ENCODE measurements at regions not wholly inside any gene's neighbourhood (a gene's known extent, or its start where the extent isn't known, plus 50 kb on each side); places are given as distances from the start of the nearest gene placed in this dataset.

- Histone ChIP-seq H3K27me3 (ENCODE audit: control insufficient read depth, extremely low read depth, insufficient read depth, low read length) (no peaks in the 10 kb centered on the region), H3K4me2 (ENCODE audit: control insufficient read depth, extremely low read depth, insufficient read depth, low read depth, low read length) (no peak overlapping the region), H3K9me3 (ENCODE audit: control insufficient read depth, low read depth, low read length) (no peaks in the 10 kb centered on the region), H3K9ac (ENCODE audit: control insufficient read depth, extremely low read depth, insufficient read depth, low read length) (no peak overlapping the region), H3K36me3 (ENCODE audit: control insufficient read depth in 2 of 2, extremely low read depth in 1 of 2, insufficient read depth in 2 of 2, low read length in 2 of 2) (no peaks in the 10 kb centered on the region), H3K79me2 (ENCODE audit: control insufficient read depth, insufficient read depth, low read length) (no peaks in the 10 kb centered on the region), H2AFZ (ENCODE audit: control insufficient read depth, low read length) (no peak overlapping the region), H3K4me1 (ENCODE audit: control insufficient read depth, extremely low read depth, insufficient read depth, low read length) (no peaks in the 10 kb centered on the region), H3K27ac (ENCODE audit: control insufficient read depth, insufficient read depth, low read length) (no peak overlapping the region), H3K9me1 (ENCODE audit: control insufficient read depth, extremely low read depth, insufficient read depth, low read length) (no peaks in the 10 kb centered on the region), H4K20me1 (ENCODE audit: control insufficient read depth, extremely low read depth, insufficient read depth, low read length) (no peaks in the 10 kb centered on the region), H3K4me3 (ENCODE audit: control insufficient read depth in 2 of 3, extremely low read depth in 1 of 3, insufficient read depth in 2 of 3, low read depth in 1 of 3, low read length in 3 of 3) (no peak overlapping the region)
- DNase-seq (ENCODE audit: low read depth, low spot score) (no peak), FAIRE-seq (no peak)
- TF ChIP-seq CTCF (optimal IDR thresholded peaks at IDR 0.05 in 1 of 3, IDR thresholded peaks at IDR 0.05 in 1 of 3, conservative IDR thresholded peaks at IDR 0.05 in 1 of 3; ENCODE audit: extremely low read depth in 1 of 3, insufficient read depth in 2 of 3, low read length in 3 of 3): no peak
- dilution Hi-C loops (cut with MboI; ENCODE audit: extremely low pct_ligation_motif_present, low sequenced_read_pairs): no loop called here
Measured at GRCh38 chr1:192002063-192002462, 156.2 kb upstream of the RGS18 start.

DNA sequence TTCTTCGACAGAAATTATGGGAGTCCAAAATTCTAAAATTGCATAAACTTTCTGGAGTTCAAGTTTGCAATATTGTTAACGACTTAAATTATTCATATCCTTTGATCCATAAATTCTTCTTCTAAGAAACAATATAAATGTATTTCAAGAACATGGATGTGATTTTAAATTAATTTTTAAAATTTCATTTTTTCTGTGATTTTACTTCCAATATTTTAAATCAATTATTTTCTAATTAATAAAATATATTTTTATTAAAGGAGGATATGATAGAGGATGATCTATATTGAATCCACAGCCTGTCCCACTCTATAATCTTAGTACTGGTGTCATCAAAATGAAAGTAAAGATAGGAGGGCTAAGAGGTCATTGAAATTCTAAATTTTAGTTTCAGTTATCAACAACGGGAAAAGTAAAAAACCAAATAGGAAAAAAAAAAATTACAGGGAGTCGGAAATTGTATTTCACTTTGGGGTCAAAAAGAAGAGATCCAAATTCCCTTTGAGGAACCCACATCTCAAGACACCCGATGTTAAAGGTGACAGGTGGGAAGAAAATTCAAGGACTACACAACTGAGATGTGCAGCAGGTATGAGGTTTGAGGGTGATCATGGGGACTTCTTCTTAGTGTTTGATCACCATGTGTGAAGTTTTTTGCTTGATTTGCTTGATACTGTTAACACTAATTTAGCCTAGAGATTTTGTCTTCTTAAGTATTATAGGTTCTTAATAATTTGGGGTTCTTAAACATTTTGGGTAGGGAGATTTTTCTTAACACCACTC lies 154.8 kb upstream of the RGS18 start:
- no peak overlapping the region for H3K9ac ChIP-seq (ENCODE audit: control insufficient read depth, extremely low read depth, insufficient read depth, low read length)
- dilution Hi-C loops (cut with MboI; ENCODE audit: extremely low pct_ligation_motif_present, low sequenced_read_pairs): no loop called here
- no peak overlapping the region for H3K4me2 ChIP-seq (ENCODE audit: control insufficient read depth, extremely low read depth, insufficient read depth, low read depth, low read length)
- no peak overlapping the region for H2AFZ ChIP-seq (ENCODE audit: control insufficient read depth, low read length)
- TF ChIP-seq EZH2 (IDR thresholded peaks at IDR 0.05; ENCODE audit: low read length): no peak
- TF ChIP-seq CTCF (optimal IDR thresholded peaks at IDR 0.05 in 1 of 3, IDR thresholded peaks at IDR 0.05 in 1 of 3, conservative IDR thresholded peaks at IDR 0.05 in 1 of 3; ENCODE audit: extremely low read depth in 1 of 3, insufficient read depth in 2 of 3, low read length in 3 of 3): no peak
- no peak for FAIRE-seq
- H3K27ac ChIP-seq (ENCODE audit: control insufficient read depth, insufficient read depth, low read length): no peak overlapping the region
- H4K20me1 ChIP-seq (ENCODE audit: control insufficient read depth, extremely low read depth, insufficient read depth, low read length): no peaks in the 10 kb centered on the region
- H3K36me3 ChIP-seq (ENCODE audit: control insufficient read depth in 2 of 2, extremely low read depth in 1 of 2, insufficient read depth in 2 of 2, low read length in 2 of 2): no peaks in the 10 kb centered on the region
- no peaks in the 10 kb centered on the region for H3K9me3 ChIP-seq (ENCODE audit: control insufficient read depth, low read depth, low read length)
- no peak for DNase-seq (ENCODE audit: low read depth, low spot score)
- H3K27me3 ChIP-seq (ENCODE audit: control insufficient read depth, extremely low read depth, insufficient read depth, low read length): no peaks in the 10 kb centered on the region
- no peaks in the 10 kb centered on the region for H3K9me1 ChIP-seq (ENCODE audit: control insufficient read depth, extremely low read depth, insufficient read depth, low read length)
- no peaks in the 10 kb centered on the region for H3K4me1 ChIP-seq (ENCODE audit: control insufficient read depth, extremely low read depth, insufficient read depth, low read length)
- H3K4me3 ChIP-seq (ENCODE audit: control insufficient read depth in 2 of 3, extremely low read depth in 1 of 3, insufficient read depth in 2 of 3, low read depth in 1 of 3, low read length in 3 of 3): no peak overlapping the region
- no peaks in the 10 kb centered on the region for H3K79me2 ChIP-seq (ENCODE audit: control insufficient read depth, insufficient read depth, low read length)

Measured in keratinocyte (primary cell).